ENCODE measurements at regions not wholly inside any gene's neighbourhood (a gene's known extent, or its start where the extent isn't known, plus 50 kb on each side); places are given as distances from the start of the nearest gene placed in this dataset.

- intact Hi-C loops (cut with DNase I; ENCODE audit: low total_unique reads), result no loop called here
- Histone ChIP-seq H3K9me3 (no peaks in the 10 kb centered on the region), H3K4me3 (no peak overlapping the region), H3K27me3 (no peaks in the 10 kb centered on the region), H3K4me1 (peaks cover 0 to 20% (median 0%) of the 10 kb centered on the region in 4 donors), H3K27ac (no peak overlapping the region), H3K36me3 (no peaks in the 10 kb centered on the region)
- no peak for TF ChIP-seq CTCF (IDR thresholded peaks at IDR 0.05)
- DNase-seq, result no peak
Observed at GRCh38 chr6:113115196-113115595, 741.9 kb upstream of the MARCKS start.

- intact Hi-C loops (cut with DNase I; ENCODE audit: low total_unique reads), result no loop called here
- TF ChIP-seq CTCF (IDR thresholded peaks at IDR 0.05), result no peak
- Histone ChIP-seq H3K36me3 (no peaks in the 10 kb centered on the region), H3K4me3 (no peak overlapping the region), H3K4me1 (peaks cover 0 to 33% (median 8%) of the 10 kb centered on the region in 4 donors), H3K27me3 (no peaks in the 10 kb centered on the region), H3K27ac (no peak overlapping the region), H3K9me3 (no peaks in the 10 kb centered on the region)
- no peak for DNase-seq
Observed at GRCh38 chr6:113120224-113120581, 736.9 kb upstream of the MARCKS start.

GRCh38 chr6:113120582-113121285, 736.4 kb upstream of the MARCKS start:
- H3K9me3 ChIP-seq, result no peaks in the 10 kb centered on the region
- H3K4me3 ChIP-seq, result no peak overlapping the region
- no peaks in the 10 kb centered on the region for H3K27me3 ChIP-seq
- H3K36me3 ChIP-seq, result no peaks in the 10 kb centered on the region
- peaks cover 0 to 37% (median 8%) of the 10 kb centered on the region in 4 donors for H3K4me1 ChIP-seq
- intact Hi-C loops (cut with DNase I; ENCODE audit: low total_unique reads), result no loop called here
- H3K27ac ChIP-seq, result no peak overlapping the region
- no peak for DNase-seq
- no peak for TF ChIP-seq CTCF (IDR thresholded peaks at IDR 0.05)

- Histone ChIP-seq H3K4me1 (peaks cover 0 to 45% (median 11%) of the 10 kb centered on the region in 4 donors), H3K36me3 (no peaks in the 10 kb centered on the region), H3K9me3 (no peaks in the 10 kb centered on the region), H3K4me3 (no peak overlapping the region), H3K27ac (no peak overlapping the region), H3K27me3 (no peaks in the 10 kb centered on the region)
- no peak for DNase-seq
- intact Hi-C loops (cut with DNase I; ENCODE audit: low total_unique reads), result no loop called here
- TF ChIP-seq CTCF (IDR thresholded peaks at IDR 0.05), result no peak
Observed at GRCh38 chr6:113121571-113121970, 735.6 kb upstream of the MARCKS start.

GRCh38 chr6:113122060-113122459, 735.1 kb upstream of the MARCKS start:
- Histone ChIP-seq H3K36me3 (no peaks in the 10 kb centered on the region), H3K27me3 (no peaks in the 10 kb centered on the region), H3K4me3 (no peak overlapping the region), H3K9me3 (no peaks in the 10 kb centered on the region), H3K4me1 (peaks cover 0 to 47% (median 12%) of the 10 kb centered on the region in 4 donors), H3K27ac (peak overlapping the region in 1 of 2 donors; percentile 6)
- DNase-seq, result no peak
- intact Hi-C loops (cut with DNase I; ENCODE audit: low total_unique reads), result no loop called here
- TF ChIP-seq CTCF (IDR thresholded peaks at IDR 0.05), result no peak

All from tibial artery (tissue), 4 donors.